ENCODE measurements at regions not wholly inside any gene's neighbourhood (a gene's known extent, or its start where the extent isn't known, plus 50 kb on each side); places are given as distances from the start of the nearest gene placed in this dataset.

- 72 to 81% (median 78%) methylated on average over 5 of the region's 5 CpGs for WGBS, 4 donors
- intact Hi-C loops (cut with DNase I), result no loop called here
- no peaks in the 10 kb centered on the region for H3K36me3 ChIP-seq (replicated peaks in 1 of 2)
Measured at GRCh38 chr1:168371477-168371876, 90.8 kb downstream of the TBX19 start.

DNA sequence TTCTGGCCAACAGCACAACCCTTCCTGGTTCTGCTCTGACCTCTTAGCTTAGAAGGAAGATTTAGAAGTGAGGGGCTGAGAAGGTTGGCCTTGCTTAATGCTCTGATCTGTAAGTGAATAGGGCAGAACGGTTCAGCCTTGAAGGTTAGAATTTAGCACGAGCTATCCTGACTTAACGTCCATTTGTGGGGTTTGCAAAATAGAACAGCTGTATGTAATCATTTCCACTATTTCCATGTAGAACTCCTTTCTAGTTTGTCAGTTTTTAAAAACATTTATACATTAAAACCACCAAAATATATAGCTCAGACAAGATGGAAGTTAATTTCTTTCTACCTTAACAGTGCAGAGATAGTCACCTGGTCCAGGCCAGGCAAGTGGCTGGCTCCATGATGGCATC, 89.9 kb downstream of the TBX19 start:
- H3K9me3 ChIP-seq (replicated peaks in 1 of 3), result no peaks in the 10 kb centered on the region
- H3K36me3 ChIP-seq (replicated peaks in 1 of 2), result no peaks in the 10 kb centered on the region
- H3K27ac ChIP-seq, result no peak overlapping the region
- TF ChIP-seq POLR2A (IDR thresholded peaks at IDR 0.05), result no peak
- TF ChIP-seq CTCF (IDR thresholded peaks at IDR 0.05), result no peak
- 80 to 90% (median 83%) methylated on average over 3 of the region's 3 CpGs for WGBS, 4 donors
- no peak overlapping the region for H3K4me3 ChIP-seq
- no peaks in the 10 kb centered on the region for H3K4me1 ChIP-seq (replicated peaks in 1 of 2)
- intact Hi-C loops (cut with DNase I), result no loop called here
- no peak for DNase-seq
- H3K27me3 ChIP-seq, result no peaks in the 10 kb centered on the region

More at GRCh38 chr1:168371477-168371876, 90.8 kb downstream of the TBX19 start:
- Histone ChIP-seq H3K27ac (peak overlapping the region in 1 of 5 donors; percentile 34), H3K4me1 (replicated peaks in 1 of 2) (no peaks in the 10 kb centered on the region), H3K9me3 (replicated peaks in 1 of 3) (no peaks in the 10 kb centered on the region), H3K27me3 (no peaks in the 10 kb centered on the region), H3K4me3 (no peak overlapping the region)
- TF ChIP-seq POLR2A (IDR thresholded peaks at IDR 0.05) (no peak), CTCF (IDR thresholded peaks at IDR 0.05) (no peak)
- DNase-seq, result no peak

DNA sequence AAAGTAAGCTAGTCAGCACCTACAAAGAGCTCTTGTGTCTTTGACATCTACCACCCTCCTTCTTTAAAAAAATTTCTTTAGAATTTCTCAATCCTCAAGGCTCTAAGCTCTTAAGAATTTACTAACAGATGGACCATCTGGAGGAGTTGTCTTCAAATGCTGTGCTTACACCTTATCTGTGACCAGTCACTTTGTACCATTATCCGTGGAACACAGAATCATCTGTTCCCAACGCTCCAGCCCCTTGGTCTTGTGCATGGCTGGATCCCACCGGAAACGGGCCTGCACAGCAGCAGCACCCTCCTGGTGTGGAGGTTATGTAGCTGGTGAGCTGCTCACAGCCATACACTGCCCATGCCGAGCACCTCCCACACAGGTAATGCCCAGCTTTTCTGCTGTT, 89.0 kb downstream of the TBX19 start:
- H3K36me3 ChIP-seq (replicated peaks in 1 of 2), result no peaks in the 10 kb centered on the region
- intact Hi-C loops (cut with DNase I), result no loop called here
- no peaks in the 10 kb centered on the region for H3K4me1 ChIP-seq (replicated peaks in 1 of 2)
- WGBS, 4 donors, result 78 to 93% (median 86%) methylated on average over 5 of the region's 5 CpGs
- no peaks in the 10 kb centered on the region for H3K27me3 ChIP-seq
- no peak for DNase-seq
- no peaks in the 10 kb centered on the region for H3K9me3 ChIP-seq (replicated peaks in 1 of 3)
- TF ChIP-seq CTCF (IDR thresholded peaks at IDR 0.05) (no peak), POLR2A (IDR thresholded peaks at IDR 0.05) (no peak)
- H3K4me3 ChIP-seq, result no peak overlapping the region
- H3K27ac ChIP-seq, result no peak overlapping the region

DNA sequence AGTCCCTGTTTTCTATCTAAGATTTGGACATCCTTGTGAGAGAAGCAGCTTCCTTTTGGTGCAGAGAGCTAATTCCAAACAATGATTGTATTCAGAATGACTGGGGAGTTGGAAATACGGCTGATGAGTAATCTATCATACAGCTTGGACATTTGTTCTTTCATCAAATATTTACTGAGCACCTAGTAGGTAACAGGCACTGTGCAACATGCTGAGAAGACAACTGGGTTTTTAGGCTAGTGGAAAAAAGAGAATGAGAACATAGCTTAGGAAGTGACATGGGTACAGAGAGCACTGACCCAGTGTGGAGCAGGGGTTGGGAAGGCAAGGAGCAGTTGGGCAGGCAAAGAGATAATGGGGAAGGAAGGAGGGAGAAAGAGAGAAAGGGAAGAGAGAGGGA, 87.5 kb downstream of the TBX19 start:
- Histone ChIP-seq H3K27ac (no peak overlapping the region), H3K4me3 (no peak overlapping the region), H3K9me3 (replicated peaks in 1 of 3) (no peaks in the 10 kb centered on the region), H3K27me3 (no peaks in the 10 kb centered on the region), H3K36me3 (replicated peaks in 1 of 2) (no peaks in the 10 kb centered on the region), H3K4me1 (replicated peaks in 1 of 2) (no peaks in the 10 kb centered on the region)
- no peak for DNase-seq
- 58 to 76% (median 65%) methylated on average over 1 of the region's 1 CpG for WGBS, 4 donors
- intact Hi-C loops (cut with DNase I), result no loop called here
- TF ChIP-seq CTCF (IDR thresholded peaks at IDR 0.05), result no peak
- TF ChIP-seq POLR2A (IDR thresholded peaks at IDR 0.05), result no peak

Measured in adrenal gland (tissue), 9 donors.